GM19328 (cell line): ENCODE measurements at regions not wholly inside any gene's neighbourhood (a gene's known extent, or its start where the extent isn't known, plus 50 kb on each side); places are given as distances from the start of the nearest gene placed in this dataset.
A peak's percentile ranks its signal among the peaks of the same experiment; 100 is the strongest.
"Not testable (repeated sequence)": the region's sequence is repeated elsewhere in the genome, so short reads cannot be mapped to it uniquely, and the experiment has no call there.

Experiments
- ATAC-seq: cut with Tn5 transposase; IDR thresholded peaks from one replicate; pipeline ENCODE4 v1.9.1; 2021; ENCODE audit warnings: mild to moderate bottlenecking, moderate library complexity; ENCODE audit not compliant: unreplicated experiment

- ATAC-seq, result no peak
Measured at GRCh38 chr4:78660559-78660958, 109.0 kb downstream of the ANXA3 start.

GRCh38 chr4:78661086-78661690 lies 109.6 kb downstream of the ANXA3 start:
- no peak for ATAC-seq

GRCh38 chr4:78661921-78662521 lies 110.5 kb downstream of the ANXA3 start:
- ATAC-seq, result peak; percentile 57

- no peak for ATAC-seq
Measured at GRCh38 chr4:78662658-78663057, 111.1 kb downstream of the ANXA3 start.

GRCh38 chr4:78664296-78664695 lies 111.9 kb upstream of the BMP2K start:
- ATAC-seq, result not testable (repeated sequence)

GRCh38 chr4:78665216-78665770 lies 110.9 kb upstream of the BMP2K start:
- no peak for ATAC-seq

- ATAC-seq, result no peak
Measured at GRCh38 chr4:78666830-78667258, 109.3 kb upstream of the BMP2K start.

GRCh38 chr4:78667325-78667724 lies 108.8 kb upstream of the BMP2K start:
- peak; percentile 14 for ATAC-seq

GRCh38 chr4:78667764-78668163 lies 108.4 kb upstream of the BMP2K start:
- peak; percentile 78 for ATAC-seq

GRCh38 chr4:78669453-78669852 lies 106.7 kb upstream of the BMP2K start:
- ATAC-seq, result no peak

- ATAC-seq, result no peak
Measured at GRCh38 chr4:78671903-78672815, 104.0 kb upstream of the BMP2K start.

GRCh38 chr4:78673337-78673736 lies 102.8 kb upstream of the BMP2K start:
- no peak for ATAC-seq

GRCh38 chr4:78675325-78675724 lies 100.8 kb upstream of the BMP2K start:
- no peak for ATAC-seq

- ATAC-seq, result no peak
Measured at GRCh38 chr4:78682070-78682469, 94.1 kb upstream of the BMP2K start.

GRCh38 chr4:78683352-78683751 lies 92.8 kb upstream of the BMP2K start:
- no peak for ATAC-seq

- ATAC-seq, result no peak
Measured at GRCh38 chr4:78684325-78685079, 91.6 kb upstream of the BMP2K start.

GRCh38 chr4:78687818-78688217 lies 88.3 kb upstream of the BMP2K start:
- ATAC-seq, result no peak

GRCh38 chr4:78688366-78688765 lies 87.8 kb upstream of the BMP2K start:
- no peak for ATAC-seq

GRCh38 chr4:78689261-78689660 lies 86.9 kb upstream of the BMP2K start:
- ATAC-seq, result no peak

- no peak for ATAC-seq
Measured at GRCh38 chr4:78689700-78690323, 86.3 kb upstream of the BMP2K start.
